SHP77 (cell line): ENCODE measurements at regions not wholly inside any gene's neighbourhood (a gene's known extent, or its start where the extent isn't known, plus 50 kb on each side); places are given as distances from the start of the nearest gene placed in this dataset.

ENCODE experiments used
- DNase-seq, 2 experiments: peaks; one replicate each; lab custom pipeline; 2025; lab: John Stamatoyannopoulos, UW

DNA sequence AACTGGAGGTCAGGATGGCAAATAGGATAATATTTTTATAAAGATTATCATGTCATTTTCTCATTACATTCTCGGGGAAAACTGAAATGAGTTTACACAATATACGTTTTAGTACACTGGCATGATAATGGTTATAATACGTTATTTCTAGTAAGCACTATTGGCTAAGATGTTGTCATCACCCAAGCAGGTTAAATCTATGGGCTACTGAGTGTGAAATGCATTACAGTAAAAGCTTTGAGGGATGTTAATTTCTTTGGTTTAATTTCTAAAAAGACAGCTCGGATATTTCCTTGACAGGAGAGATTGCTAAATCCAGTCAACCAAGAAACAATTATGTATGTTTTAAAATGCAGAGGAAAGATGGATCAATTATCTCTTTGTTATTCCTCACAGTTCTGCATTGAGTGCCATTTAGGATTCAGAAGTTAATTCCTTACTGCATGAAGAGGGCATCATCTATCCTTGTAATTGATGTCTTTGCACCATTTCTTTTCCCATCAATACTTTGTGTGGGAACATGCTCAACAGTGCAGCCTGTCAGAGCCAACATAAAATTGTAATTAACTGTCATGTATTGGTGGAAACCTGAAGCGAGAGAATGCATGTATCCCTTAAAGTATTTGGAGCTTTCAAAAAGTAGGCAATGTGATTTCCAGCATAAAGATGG, 222.4 kb upstream of the ZP4 start:
- DNase-seq = no peak

DNA sequence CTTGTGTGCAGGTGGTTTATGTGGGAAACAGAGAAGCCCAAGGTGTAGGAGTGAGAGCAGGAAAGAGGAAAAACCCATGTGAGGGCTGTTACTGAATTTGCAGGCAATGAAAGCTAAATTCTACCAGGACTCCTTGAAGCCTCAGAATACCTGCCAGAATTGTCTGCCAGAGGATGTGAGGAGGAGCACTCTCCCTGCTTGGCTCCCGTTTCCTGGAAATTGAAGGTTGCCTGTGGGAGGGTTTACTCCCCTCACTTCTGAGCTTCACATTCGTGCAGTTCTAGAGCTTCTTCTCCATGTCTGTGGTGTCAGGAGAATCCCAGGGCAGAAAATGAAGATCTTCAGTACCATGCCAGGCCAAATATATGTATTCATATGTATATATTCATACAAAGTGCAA, 220.8 kb upstream of the ZP4 start:
- DNase-seq = no peak

DNA sequence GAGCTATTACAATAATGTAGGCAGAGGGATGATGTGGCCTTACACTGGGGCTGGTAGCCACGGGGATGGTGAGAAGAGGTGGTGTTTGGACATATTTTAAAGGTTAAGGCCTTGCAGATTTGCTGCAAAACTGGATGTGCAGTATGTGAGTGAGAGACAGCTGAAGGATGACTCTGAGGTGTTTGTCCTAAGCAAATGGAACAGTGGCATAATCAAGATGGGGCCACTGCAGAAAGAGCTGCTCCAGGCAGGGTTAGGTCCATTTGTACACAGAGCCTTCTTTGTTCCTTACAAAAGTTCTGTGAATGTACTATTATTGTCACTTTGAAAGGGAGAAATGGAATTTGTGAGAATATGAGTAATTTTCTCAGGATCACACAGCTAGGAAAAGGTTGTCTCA, 220.4 kb upstream of the ZP4 start:
- DNase-seq = no peak

DNA sequence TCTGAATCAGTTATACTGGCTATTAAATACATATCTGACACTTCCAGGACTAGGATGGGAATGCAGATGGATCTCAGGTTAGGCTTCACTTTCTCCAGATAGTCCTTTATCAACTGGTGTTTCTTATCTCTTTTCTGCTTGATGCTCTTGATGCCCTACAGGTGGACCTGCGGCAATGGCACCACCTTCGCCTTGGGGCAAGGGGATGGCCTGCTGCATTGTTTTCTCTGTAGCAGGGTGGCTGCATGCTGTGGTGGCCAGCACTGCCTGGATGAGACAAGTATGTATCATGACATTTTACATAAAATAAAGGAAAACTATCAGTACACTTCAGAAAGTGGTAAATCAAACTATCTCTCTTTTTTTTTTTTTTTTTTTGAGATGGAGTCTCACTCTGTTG, 217.7 kb upstream of the ZP4 start:
- DNase-seq = no peak

DNA sequence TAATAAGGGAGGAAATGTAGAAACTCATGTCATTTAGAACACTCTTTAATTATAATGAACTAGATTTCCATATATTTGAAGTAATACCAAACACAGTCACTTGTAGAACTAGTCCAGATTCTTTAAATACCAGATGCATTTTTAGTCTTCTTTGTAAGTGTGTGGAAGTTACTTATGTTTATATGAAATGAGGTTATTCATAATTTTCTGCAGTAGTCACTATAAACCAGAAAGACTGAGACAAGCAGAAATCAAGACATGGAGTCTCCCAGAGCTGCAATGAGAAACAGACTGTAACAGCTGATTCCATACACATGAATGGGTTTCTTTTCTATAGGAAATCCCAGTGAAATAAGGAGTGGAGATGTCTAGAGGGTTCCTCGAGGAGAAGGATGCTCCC, 216.6 kb upstream of the ZP4 start:
- no peak for DNase-seq

DNA sequence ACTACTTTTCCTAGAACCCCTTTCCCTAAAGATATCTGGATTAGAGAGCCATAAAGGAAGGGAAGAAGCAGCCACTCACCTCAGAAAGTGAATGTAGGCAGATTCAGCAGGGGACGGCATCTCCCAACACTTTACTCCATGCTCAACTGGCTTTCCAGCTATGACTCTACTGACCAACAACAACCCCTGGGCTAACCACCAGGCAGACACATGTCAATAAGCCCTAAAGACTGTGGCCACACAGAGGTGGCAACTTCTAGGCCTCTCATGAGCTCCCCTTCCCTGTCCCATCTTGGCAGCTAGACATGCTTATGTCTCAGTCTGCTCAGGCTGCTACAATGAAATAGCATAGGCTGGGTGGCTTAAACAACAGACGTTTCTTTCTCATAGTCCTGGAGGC, 214.0 kb upstream of the ZP4 start:
- DNase-seq = no peak

DNA sequence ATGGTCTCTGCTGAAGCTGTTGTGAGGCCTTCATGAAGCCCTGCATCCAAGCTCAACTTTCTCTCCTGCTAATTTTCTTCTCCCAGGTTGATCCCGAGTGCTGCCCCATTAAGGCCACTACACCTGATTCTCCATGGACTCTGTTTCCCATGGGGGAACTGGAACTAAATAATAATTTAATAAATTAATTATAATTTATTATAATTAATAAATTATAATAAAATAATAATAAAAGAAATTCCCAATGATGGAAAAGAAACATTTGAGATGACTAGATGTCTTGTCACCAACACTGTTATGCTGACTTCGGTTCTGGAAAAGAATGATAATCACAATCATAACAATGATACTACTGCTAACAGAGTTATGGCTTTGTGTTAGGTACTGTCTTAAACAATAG, 211.2 kb upstream of the ZP4 start:
- DNase-seq = no peak

DNA sequence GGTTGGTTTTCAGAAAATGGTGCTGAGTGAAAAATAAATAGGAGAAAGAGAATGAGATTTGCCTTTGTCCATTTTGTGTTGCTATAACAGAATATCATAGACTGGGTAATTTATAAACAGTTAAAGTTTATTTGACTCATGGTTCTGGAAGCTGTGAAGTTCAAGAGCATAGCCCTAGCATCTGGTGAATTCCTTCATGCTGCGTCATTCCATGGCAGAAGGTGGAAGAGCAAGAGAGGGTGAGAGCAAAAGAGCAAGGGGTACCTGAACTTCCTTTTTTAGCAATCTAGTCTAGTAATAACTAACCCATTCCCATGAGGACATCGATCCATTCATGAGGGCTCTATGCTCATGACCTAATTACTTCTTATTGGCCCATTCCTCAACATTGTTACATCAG, 209.1 kb upstream of the ZP4 start:
- DNase-seq = no peak

DNA sequence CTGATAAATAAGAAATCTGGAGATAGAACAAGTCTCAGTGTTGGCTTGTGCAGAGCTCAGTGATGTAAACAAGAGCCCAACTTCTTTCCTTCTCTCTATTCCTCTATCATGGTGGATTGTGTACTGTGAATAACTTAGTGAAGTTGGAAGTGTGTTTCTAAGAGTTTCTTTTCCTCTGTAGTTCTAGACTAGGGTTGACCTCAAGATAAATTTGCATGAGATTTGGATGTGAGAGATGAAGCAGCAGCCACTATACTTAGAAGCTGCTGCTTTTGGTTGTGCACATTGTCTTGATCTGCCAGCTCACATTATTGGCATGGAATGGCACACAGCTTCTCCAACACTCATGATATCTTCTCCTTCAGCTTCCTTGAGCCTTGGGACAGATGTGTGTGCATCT, 198.9 kb upstream of the ZP4 start:
- DNase-seq = no peak

DNA sequence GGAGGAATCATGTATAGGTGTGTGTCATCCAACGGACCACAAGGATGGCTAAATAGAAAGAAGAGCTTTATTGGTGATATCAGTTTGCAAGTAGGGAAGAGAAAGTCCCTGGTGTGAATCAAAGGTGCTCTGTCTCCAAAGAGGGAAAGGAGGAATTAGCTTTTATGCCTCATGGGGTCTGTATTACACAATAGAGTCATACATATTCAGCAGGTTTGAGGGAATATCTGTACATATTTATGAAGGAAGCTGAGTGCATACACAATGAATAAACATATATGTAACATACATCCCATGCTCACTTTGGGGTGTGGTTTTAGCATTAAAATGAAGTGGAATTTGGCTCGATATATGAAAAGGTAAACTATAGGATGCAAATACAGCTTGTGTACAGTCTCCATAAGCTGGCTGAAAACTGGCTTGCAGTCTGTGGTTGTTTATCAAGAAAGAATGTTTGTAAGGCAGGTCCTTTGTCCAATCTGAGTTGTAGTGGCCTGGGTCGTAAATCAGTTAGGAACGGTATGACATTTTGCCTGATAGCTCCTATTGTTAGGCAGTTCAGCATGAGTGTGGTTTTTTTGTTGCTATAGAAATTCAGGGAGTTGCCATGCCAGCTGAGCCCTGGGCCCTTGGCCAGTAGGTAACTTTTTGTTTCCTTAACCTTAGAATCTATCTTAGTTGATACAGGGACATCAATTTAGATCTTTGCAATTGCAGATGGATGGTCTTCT, 198.0 kb upstream of the ZP4 start:
- no peak for DNase-seq

DNA sequence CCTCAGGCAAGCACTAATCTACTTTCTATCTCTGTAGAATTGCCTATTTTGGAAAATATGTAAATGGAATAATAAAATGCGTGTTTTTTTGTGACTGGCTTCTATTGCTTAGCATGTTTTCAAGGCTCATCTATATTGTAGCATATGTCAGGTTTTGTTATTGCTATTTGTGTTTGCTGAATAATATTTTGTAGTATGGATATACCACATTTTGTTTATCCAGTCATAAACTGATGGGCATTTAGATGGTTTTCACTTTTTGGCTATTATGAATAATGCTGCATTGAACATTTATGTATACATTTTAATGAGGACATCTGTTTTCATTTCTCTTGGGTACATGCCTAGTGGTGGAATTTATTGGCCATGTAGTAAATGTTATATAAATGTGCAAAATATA, 183.3 kb upstream of the ZP4 start:
- no peak for DNase-seq

DNA sequence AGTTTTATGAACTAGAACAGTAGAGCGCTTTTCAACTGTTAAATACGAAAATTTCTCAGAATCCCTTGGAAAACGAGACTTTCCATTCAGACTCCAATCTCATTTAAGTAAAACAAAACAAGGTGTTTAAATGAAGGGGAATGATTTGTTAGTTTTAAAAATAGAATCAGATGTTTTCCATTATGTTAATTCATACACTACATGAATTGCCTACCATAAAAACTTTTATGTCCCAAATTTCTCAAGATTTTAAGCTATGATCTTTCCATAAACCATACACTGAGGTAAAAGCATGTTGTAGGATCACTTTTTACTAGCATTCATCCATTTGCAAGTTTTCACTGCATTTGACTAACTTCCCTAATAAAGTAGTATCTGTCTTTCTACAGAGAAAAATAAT, 180.3 kb upstream of the ZP4 start:
- DNase-seq = no peak

DNA sequence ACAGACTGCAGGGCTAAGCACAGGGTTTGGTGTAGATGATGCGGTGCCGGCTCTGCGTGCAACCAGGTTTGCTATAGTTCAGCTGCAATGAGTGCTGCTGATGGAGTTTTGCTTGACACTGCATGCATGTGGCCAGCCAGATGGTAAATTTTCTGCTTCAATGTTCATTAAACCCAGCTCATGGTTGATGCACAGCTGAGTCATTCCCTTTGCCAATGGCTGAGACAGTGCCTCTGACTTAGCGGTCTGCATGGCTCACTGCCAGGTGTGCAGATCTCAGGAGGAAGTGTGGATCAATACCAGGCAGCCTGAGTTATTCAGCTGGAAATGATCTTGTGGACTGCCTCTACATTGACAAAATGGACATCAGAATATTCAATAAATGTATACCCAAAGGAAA, 172.7 kb upstream of the ZP4 start:
- DNase-seq = peak in 1 of 2 experiments; percentile 30

DNA sequence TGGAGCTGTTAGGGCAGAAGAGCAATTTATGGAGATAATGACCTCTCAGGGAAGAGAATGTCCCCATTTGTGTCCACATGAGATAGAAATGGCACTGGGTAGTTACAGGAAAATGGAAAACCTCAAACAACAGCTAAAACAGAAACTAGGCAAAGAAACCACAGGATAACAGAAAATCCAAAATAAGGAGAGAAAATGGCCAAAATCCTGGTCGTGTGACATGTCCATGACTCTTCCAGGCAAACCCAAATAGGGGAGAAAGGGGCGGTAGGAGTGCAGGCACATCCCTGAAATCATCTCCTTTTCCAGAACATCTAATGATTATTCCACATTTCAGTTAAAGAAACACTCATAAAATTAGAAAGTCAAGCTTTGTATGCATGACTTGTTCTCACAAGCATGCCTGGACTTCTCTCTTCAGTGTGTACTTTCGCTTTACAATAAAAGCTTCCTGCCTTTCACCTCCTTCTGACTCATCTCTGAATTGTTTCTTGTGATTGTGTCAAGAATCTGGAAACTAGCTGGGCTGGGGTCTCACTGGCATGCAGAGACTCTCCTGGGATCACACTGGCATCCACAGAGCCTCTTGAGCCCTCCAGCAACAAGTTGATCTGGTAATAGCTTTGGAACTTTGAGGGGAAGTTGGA, 171.4 kb upstream of the ZP4 start:
- DNase-seq = no peak

DNA sequence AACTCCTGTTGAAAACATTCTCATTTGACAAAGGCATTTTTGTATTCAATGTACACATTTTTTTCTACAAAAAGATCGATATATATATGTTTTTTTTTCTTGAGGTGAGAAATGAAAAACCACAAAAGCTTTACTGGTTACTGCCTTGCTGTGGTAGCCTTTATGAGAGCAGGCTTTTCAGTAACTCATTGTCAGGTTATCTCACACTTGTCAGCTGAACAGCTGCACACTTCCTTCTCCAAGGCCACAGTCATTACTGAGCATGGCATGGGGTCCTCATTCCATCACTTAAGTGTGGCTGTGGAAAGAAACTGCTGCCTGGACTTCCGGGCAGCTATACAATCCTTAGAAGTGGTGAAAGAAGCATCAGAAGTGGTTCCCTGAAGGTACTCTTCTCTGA, 169.3 kb upstream of the ZP4 start:
- no peak for DNase-seq

DNA sequence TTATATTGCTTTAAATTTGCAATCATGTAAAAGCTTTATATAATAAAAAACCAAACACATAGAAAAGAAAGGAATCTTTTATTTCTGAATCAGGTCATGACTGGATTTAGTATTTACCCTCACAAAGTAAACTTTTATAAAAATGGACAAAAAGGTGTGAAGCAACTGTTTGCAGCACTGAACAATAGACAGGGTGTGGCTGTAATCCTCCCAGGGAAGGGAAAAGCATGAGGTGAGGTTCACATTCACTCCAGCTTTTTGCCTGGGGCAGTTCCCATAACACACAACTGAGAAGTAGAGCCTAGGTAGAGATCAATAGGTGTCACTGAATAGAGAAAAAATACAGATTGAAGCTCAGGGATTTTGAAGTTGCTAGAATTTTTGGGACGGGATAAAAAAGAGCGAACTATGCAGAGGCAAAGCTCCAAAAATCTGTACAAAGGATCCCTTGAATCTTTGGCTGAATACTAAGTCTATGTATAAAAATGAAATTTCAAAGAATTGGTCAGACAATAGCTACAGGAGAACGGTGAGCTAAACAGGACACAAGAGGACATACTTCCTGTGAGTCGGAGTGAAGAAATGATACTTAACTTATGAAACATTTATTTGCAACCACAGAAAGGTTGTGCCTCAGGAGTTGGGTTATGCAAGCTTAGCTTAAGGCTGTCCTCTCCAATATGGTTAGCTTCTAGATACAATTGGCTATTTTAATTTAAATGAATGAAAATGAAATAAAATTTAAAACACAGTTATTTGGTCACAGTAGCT, 162.0 kb upstream of the ZP4 start:
- no peak for DNase-seq

DNA sequence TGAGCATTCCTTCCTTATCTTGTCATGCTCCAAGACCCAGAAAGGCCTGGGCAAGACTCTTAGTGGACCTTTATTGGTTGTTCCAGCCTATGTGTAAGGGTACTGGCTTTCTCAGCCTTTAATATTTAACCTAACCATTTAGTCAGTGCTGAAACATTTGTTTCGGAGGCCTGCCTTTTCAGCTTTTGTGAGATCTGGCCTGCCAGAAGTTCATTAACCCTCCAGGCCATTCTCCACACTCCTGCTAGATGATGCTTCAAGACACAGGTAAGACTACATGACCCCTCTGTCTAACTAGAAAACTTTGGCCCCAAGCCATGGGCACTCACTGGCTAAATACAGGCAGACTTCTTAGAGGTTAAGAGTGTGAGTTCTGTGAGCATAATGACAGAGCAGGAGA, 138.4 kb upstream of the ZP4 start:
- DNase-seq = no peak

DNA sequence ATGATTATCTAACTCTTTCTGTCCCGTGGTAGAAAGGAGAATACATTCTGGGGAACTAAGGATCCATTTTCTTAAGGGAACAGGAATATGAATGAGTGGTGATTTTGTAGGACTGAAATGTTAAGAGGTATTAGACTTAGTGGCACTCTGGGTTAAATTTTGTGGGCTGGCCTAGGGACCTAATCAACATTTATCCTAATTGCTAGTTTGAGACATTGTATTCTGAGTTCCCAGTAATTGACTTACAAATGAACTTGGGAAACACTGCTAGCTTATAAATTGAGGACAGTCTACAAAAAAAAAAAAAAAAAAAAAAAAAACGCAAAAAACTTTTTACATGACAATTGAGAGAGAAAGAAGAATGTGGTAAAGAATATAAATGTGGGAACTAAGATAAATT, 136.6 kb upstream of the ZP4 start:
- DNase-seq = no peak

DNA sequence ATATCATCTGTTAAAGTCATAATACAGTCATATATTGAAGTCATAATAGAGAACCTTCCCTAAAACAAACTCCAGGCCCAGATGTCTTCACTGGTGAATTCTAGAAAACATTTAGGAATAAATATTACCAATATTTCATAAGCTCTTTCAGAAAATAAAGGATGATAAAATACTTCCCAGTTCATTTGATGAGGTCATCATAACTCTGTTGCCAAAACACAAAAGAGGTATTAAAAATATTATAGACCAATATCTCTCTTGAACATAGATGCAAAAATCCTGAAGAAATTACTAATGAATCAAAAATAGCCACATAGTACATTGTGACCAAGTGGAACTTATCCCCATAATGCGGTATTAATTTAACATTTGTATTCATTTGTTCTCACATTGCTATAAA, 132.4 kb upstream of the ZP4 start:
- DNase-seq = no peak

DNA sequence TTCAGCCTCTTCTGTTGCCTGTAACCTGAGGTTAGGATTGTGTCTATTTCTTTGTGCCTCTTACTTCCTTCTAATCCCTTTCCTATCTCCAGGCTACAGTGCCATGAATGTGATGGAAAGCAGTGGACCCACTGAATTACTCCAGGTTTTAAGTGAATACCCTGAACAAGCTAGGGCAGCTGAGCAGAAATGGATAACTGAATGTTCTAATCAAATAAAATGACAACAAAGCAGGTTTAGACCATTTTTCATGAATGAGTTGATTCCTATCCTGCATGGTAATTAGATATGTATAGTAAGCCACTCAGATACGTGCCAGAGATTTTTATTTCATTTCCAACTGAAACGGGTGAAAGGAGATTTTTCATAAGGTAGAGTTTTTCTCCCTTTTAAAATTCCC, 127.5 kb upstream of the ZP4 start:
- no peak for DNase-seq

DNA sequence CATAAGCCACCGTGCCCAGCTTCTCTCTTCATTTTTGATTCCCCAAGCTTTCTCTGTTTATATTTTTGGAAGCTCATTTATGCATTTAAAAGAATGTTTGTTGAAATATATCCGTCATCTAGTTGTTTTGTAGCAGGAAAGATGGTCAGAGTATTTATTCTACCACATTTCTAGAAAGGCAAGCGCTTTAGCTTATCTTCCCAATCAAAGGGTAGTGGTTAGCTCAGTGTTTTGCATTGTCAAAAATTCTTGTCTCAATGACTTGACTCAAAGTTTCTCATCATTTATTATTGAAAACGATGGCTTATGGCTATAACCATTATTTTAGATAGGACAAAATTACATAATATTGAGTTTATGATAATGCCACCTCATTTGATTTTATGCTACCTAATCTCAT, 116.1 kb upstream of the ZP4 start:
- DNase-seq = no peak

DNA sequence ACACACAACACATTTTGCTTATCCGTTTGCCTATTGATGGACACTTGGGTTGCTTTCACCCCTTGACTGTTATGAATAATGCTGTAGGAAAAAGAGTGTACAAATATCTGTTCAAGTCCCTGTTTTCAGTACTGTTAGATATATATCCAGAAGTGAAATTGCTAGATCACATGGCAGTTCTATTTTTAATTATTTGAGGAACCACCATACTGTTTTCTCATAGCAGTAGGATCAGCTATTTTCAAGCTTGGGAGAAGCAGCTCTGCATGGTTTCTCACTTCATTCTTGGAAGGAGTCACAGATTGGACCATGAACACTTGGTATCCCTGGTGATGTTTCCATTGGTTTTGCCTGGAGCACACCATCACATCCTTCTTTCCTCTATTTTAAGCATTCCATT, 114.4 kb upstream of the ZP4 start:
- DNase-seq = no peak

DNA sequence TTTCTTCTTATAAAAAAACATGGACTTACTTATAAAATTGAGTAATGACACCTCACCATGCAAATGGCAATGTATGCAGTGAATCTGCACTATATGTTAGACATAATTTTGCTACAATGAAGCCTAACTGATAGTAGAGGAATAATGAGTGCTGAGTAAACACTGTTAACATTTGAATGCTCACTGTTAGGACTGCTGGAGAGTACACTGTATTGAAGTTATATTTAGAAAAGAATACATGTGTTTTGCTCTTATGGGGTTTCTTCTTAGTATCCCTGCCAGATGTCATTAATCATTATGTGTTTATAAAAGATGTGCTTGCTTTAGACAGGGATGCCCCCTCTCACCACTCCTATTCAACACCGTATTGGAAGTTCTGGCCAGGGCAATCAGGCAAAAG, 111.1 kb upstream of the ZP4 start:
- DNase-seq = no peak
